ENCODE measurements at regions not wholly inside any gene's neighbourhood (a gene's known extent, or its start where the extent isn't known, plus 50 kb on each side); places are given as distances from the start of the nearest gene placed in this dataset.

GRCh38 chr12:91672130-91672529 is 473.5 kb downstream of the BTG1 start:
- Histone ChIP-seq H4K20me1 (ENCODE audit: insufficient read depth, poor library complexity, severe bottlenecking) (no peaks in the 10 kb centered on the region), H3K9me3 (ENCODE audit: low read depth) (no peaks in the 10 kb centered on the region), H3K36me3 (replicated peaks; ENCODE audit: insufficient read depth, low read depth) (no peaks in the 10 kb centered on the region), H3K27ac (no peak overlapping the region), H2AFZ (no peak overlapping the region), H3K27me3 (no peaks in the 10 kb centered on the region), H3K4me1 (ENCODE audit: insufficient read depth) (no peaks in the 10 kb centered on the region), H3K4me2 (no peak overlapping the region), H3K4me3 (no peak overlapping the region), H3K79me2 (no peaks in the 10 kb centered on the region), H3K9me2 (replicated peaks; ENCODE audit: insufficient read depth) (no peaks in the 10 kb centered on the region)
- no peak for TF ChIP-seq CTCF (IDR thresholded peaks at IDR 0.05; ENCODE audit: poor library complexity)
- no peak for TF ChIP-seq EZH2phosphoT487 (IDR thresholded peaks at IDR 0.05; ENCODE audit: low read depth, severe bottlenecking, unreplicated experiment)
- TF ChIP-seq EZH2 (IDR thresholded peaks at IDR 0.05; ENCODE audit: borderline replicate concordance), result no peak
- 76% methylated on average over 1 of the region's 1 CpG for WGBS (ENCODE audit: low lambda C conversion rate, missing lambda C conversion rate)
- no peak for DNase-seq (ENCODE audit: low spot score)

- DNase-seq (ENCODE audit: low spot score), result no peak
- H3K27ac ChIP-seq, result peak overlapping the region; percentile 2
- 44% methylated on average over 2 of the region's 2 CpGs for WGBS (ENCODE audit: low lambda C conversion rate, missing lambda C conversion rate)
These were observed 478.0 kb downstream of the BTG1 start for GRCh38 chr12:91667694-91668093.

GRCh38 chr12:91663744-91664143 is 481.1 kb upstream of the DCN start:
- Histone ChIP-seq H2AFZ (peak overlapping the region; percentile 43), H3K27me3 (no peaks in the 10 kb centered on the region), H3K36me3 (replicated peaks; ENCODE audit: insufficient read depth, low read depth) (no peaks in the 10 kb centered on the region), H3K4me1 (ENCODE audit: insufficient read depth) (peaks cover 6% of the 10 kb centered on the region), H3K9me2 (replicated peaks; ENCODE audit: insufficient read depth) (no peaks in the 10 kb centered on the region), H3K4me3 (no peak overlapping the region), H3K27ac (peak overlapping the region; percentile 30), H3K4me2 (peak overlapping the region; percentile 50), H4K20me1 (ENCODE audit: insufficient read depth, poor library complexity, severe bottlenecking) (no peaks in the 10 kb centered on the region), H3K9me3 (ENCODE audit: low read depth) (no peaks in the 10 kb centered on the region), H3K79me2 (no peaks in the 10 kb centered on the region)
- DNase-seq (ENCODE audit: low spot score), result no peak
- no peak for TF ChIP-seq EZH2 (IDR thresholded peaks at IDR 0.05; ENCODE audit: borderline replicate concordance)
- no peak for TF ChIP-seq EZH2phosphoT487 (IDR thresholded peaks at IDR 0.05; ENCODE audit: low read depth, severe bottlenecking, unreplicated experiment)
- TF ChIP-seq CTCF (IDR thresholded peaks at IDR 0.05; ENCODE audit: poor library complexity), result no peak
- 35% methylated on average over 4 of the region's 4 CpGs for WGBS (ENCODE audit: low lambda C conversion rate, missing lambda C conversion rate)

More at GRCh38 chr12:91667694-91668093, 478.0 kb downstream of the BTG1 start:
- H3K27me3 ChIP-seq, result no peaks in the 10 kb centered on the region
- no peak overlapping the region for H3K4me3 ChIP-seq
- H4K20me1 ChIP-seq (ENCODE audit: insufficient read depth, poor library complexity, severe bottlenecking), result no peaks in the 10 kb centered on the region
- H3K79me2 ChIP-seq, result no peaks in the 10 kb centered on the region
- no peaks in the 10 kb centered on the region for H3K9me3 ChIP-seq (ENCODE audit: low read depth)
- TF ChIP-seq EZH2phosphoT487 (IDR thresholded peaks at IDR 0.05; ENCODE audit: low read depth, severe bottlenecking, unreplicated experiment) (no peak), CTCF (IDR thresholded peaks at IDR 0.05; ENCODE audit: poor library complexity) (no peak), EZH2 (IDR thresholded peaks at IDR 0.05; ENCODE audit: borderline replicate concordance) (no peak)
- peak overlapping the region; percentile 1 for H3K4me2 ChIP-seq
- peaks cover 6% of the 10 kb centered on the region for H3K4me1 ChIP-seq (ENCODE audit: insufficient read depth)
- H3K9me2 ChIP-seq (replicated peaks; ENCODE audit: insufficient read depth), result no peaks in the 10 kb centered on the region
- no peaks in the 10 kb centered on the region for H3K36me3 ChIP-seq (replicated peaks; ENCODE audit: insufficient read depth, low read depth)
- H2AFZ ChIP-seq, result no peak overlapping the region

- Histone ChIP-seq H3K79me2 (no peaks in the 10 kb centered on the region), H3K27ac (peak overlapping the region; percentile 30), H3K4me2 (peak overlapping the region; percentile 50), H3K36me3 (replicated peaks; ENCODE audit: insufficient read depth, low read depth) (no peaks in the 10 kb centered on the region), H3K9me3 (ENCODE audit: low read depth) (no peaks in the 10 kb centered on the region), H3K4me1 (ENCODE audit: insufficient read depth) (peaks cover 6% of the 10 kb centered on the region), H3K4me3 (no peak overlapping the region), H4K20me1 (ENCODE audit: insufficient read depth, poor library complexity, severe bottlenecking) (no peaks in the 10 kb centered on the region), H3K9me2 (replicated peaks; ENCODE audit: insufficient read depth) (no peaks in the 10 kb centered on the region), H3K27me3 (no peaks in the 10 kb centered on the region), H2AFZ (peak overlapping the region; percentile 43)
- TF ChIP-seq EZH2phosphoT487 (IDR thresholded peaks at IDR 0.05; ENCODE audit: low read depth, severe bottlenecking, unreplicated experiment) (no peak), EZH2 (IDR thresholded peaks at IDR 0.05; ENCODE audit: borderline replicate concordance) (no peak), CTCF (IDR thresholded peaks at IDR 0.05; ENCODE audit: poor library complexity) (no peak)
- DNase-seq (ENCODE audit: low spot score), result no peak
- 74% methylated on average over 4 of the region's 4 CpGs for WGBS (ENCODE audit: low lambda C conversion rate, missing lambda C conversion rate)
These were observed 480.7 kb upstream of the DCN start for GRCh38 chr12:91663310-91663709.

Data from hepatocyte (in vitro differentiated cells).